IPS DF 6.9 (cell line): ENCODE measurements at regions not wholly inside any gene's neighbourhood (a gene's known extent, or its start where the extent isn't known, plus 50 kb on each side); places are given as distances from the start of the nearest gene placed in this dataset.
"Not testable (repeated sequence)": the region's sequence is repeated elsewhere in the genome, so short reads cannot be mapped to it uniquely, and the experiment has no call there.

Experiments used
- DNase-seq: peaks from one replicate; pipeline ENCODE4 v3.0.0-alpha.2; 2013; ENCODE audit warnings: low read depth, low spot score
- H3K27ac ChIP-seq: one replicate; pipeline ENCODE4 v1.5.1; 2013; ENCODE audit warnings: low read length, control low read depth
- H3K27me3 ChIP-seq: 2 replicates; pipeline ENCODE4 v1.6.1; 2013; ENCODE audit warnings: mild to moderate bottlenecking, low read length; ENCODE audit not compliant: control insufficient read depth, insufficient read depth
- H3K36me3 ChIP-seq: 2 replicates; pipeline ENCODE4 v1.6.1; 2013; ENCODE audit warnings: low read length; ENCODE audit not compliant: control insufficient read depth, insufficient read depth
- H3K4me1 ChIP-seq: 2 replicates; pipeline ENCODE4 v1.6.1; 2013; ENCODE audit warnings: low read length; ENCODE audit not compliant: control insufficient read depth, insufficient read depth
- H3K4me3 ChIP-seq: 2 replicates; pipeline ENCODE4 v1.5.1; 2013; ENCODE audit warnings: mild to moderate bottlenecking, low read length
- H3K9me3 ChIP-seq: 2 replicates; pipeline ENCODE4 v1.6.1; 2013; ENCODE audit warnings: low read length, inconsistent platforms; ENCODE audit not compliant: control insufficient read depth, insufficient read depth
- WGBS: extraction: QIAGEN DNeasy Blood & Tissue Kit; methylation state at CpG from one replicate; pipeline ENCODE4 v1.1.7; 2013; ENCODE audit warnings: mixed read lengths, missing lambda C conversion rate; ENCODE audit not compliant: insufficient read length, insufficient coverage; 5-methylcytosine and 5-hydroxymethylcytosine counted together

DNA sequence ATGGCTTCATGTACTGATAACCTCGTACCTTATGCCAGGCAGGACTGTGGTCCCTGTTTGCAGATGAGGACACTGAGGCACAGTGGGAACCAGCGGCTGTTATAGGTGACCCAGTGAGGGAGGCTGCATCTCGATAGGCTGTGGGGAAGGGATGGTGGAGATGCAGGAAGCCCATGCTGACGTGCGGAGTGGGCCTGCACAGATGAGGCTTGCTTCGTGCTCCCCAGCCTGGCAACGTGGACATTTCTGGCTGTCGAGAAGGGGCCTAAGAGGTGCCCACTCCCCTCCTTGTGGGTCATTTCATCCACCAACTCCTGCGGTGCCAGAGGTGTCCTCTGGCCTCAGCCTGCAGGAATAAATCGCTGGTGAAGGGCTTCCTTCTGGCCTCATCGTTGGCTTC, 107.4 kb downstream of the SLC25A47 start:
- Histone ChIP-seq H3K9me3 (no peaks in the 10 kb centered on the region), H3K36me3 (no peaks in the 10 kb centered on the region), H3K27me3 (no peaks in the 10 kb centered on the region)

GRCh38 chr14:100431461-100431860, 108.3 kb downstream of the SLC25A47 start:
- not testable (repeated sequence) for H3K9me3 ChIP-seq, H3K4me3 ChIP-seq, H3K27me3 ChIP-seq, H3K27ac ChIP-seq, DNase-seq, H3K4me1 ChIP-seq, H3K36me3 ChIP-seq
- no CpG with 5 or more reads among the region's 4 CpGs for WGBS

More for the DNA sequence above, 107.4 kb downstream of the SLC25A47 start:
- Histone ChIP-seq H3K4me1 (peaks cover 3% of the 10 kb centered on the region), H3K27ac (no peak overlapping the region), H3K4me3 (no peak overlapping the region)
- no peak for DNase-seq
- WGBS, result no CpG with 5 or more reads among the region's 11 CpGs

DNA sequence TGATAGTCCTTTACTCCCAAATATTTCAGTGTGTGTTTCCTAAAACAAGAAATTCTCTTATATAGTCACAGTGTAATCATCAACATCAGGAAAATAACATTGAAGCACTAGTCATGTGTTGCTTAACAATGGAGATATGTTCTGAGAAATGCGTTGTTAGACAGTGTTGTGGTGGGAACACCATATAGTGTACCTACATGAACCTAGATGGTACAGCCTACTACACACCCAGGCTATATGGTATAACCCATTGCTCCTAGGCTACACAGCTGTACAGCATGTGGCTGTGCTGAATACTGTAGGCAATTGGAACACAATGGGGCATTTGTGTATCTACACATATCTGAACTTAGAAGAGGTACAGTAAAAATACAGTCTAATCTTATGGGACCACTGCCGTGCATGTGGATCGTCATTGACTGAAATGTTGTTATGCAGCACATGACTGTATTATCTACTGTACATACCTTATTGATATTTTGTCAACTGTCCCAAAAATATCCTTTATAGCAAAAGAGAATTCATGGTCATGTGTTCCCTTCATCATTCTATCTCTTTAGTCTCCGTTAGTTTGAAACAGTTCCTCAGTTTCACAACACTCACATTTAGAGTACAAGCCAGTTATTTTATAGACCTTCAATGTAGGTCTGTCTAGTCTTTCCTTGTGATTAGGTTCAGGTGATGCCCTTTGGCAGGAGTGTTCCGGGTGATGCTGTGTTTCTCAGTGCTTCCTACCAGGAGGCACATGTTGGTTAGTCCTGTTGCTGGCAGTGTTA, 109.7 kb downstream of the SLC25A47 start:
- Histone ChIP-seq H3K36me3 (no peaks in the 10 kb centered on the region), H3K4me3 (no peak overlapping the region), H3K27ac (no peak overlapping the region), H3K4me1 (peaks cover 3% of the 10 kb centered on the region), H3K9me3 (no peaks in the 10 kb centered on the region), H3K27me3 (no peaks in the 10 kb centered on the region)
- WGBS, result no CpG with 5 or more reads among the region's 5 CpGs
- no peak for DNase-seq

GRCh38 chr14:100433428-100433814, 110.3 kb downstream of the SLC25A47 start:
- no CpG with 5 or more reads among the region's 4 CpGs for WGBS
- H3K4me1 ChIP-seq, result peaks cover 3% of the 10 kb centered on the region
- no peaks in the 10 kb centered on the region for H3K9me3 ChIP-seq
- no peak overlapping the region for H3K27ac ChIP-seq
- no peak overlapping the region for H3K4me3 ChIP-seq
- DNase-seq, result no peak
- no peaks in the 10 kb centered on the region for H3K27me3 ChIP-seq
- H3K36me3 ChIP-seq, result no peaks in the 10 kb centered on the region

- Histone ChIP-seq H3K27me3 (no peaks in the 10 kb centered on the region), H3K27ac (no peak overlapping the region), H3K36me3 (no peaks in the 10 kb centered on the region), H3K9me3 (no peaks in the 10 kb centered on the region), H3K4me3 (no peak overlapping the region), H3K4me1 (peaks cover 3% of the 10 kb centered on the region)
- DNase-seq, result no peak
- no CpG with 5 or more reads among the region's 3 CpGs for WGBS
These were observed 111.0 kb downstream of the SLC25A47 start for GRCh38 chr14:100434033-100434601.

GRCh38 chr14:100434911-100435438, 111.8 kb downstream of the SLC25A47 start:
- no peak overlapping the region for H3K27ac ChIP-seq
- peaks cover 4% of the 10 kb centered on the region for H3K4me1 ChIP-seq
- H3K27me3 ChIP-seq, result no peaks in the 10 kb centered on the region
- DNase-seq, result no peak
- WGBS, result no CpG with 5 or more reads among the region's 6 CpGs
- H3K4me3 ChIP-seq, result no peak overlapping the region
- no peaks in the 10 kb centered on the region for H3K36me3 ChIP-seq
- H3K9me3 ChIP-seq, result no peaks in the 10 kb centered on the region

DNA sequence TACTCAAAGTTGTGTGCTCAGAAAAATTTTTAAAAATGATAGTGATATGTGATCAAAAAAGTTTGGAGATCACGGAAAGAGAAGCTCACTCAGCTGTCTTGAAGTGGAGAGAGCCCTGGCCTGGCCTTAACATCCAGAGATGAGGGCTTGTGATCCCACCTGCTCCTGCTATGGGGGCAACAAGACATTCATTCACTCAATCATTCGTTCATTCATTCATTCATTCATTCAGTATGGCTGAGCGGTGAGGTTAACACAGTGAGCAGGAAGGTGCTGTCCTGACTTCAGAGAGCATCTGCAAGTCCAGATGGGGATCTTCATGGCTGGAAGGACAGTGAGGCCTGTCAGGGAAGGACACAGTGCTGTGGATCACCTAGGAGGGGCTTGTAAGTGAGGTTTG, 112.3 kb downstream of the SLC25A47 start:
- DNase-seq, result no peak
- WGBS, result no CpG with 5 or more reads among the region's 3 CpGs
- Histone ChIP-seq H3K36me3 (no peaks in the 10 kb centered on the region), H3K4me1 (peaks cover 4% of the 10 kb centered on the region), H3K4me3 (no peak overlapping the region), H3K27me3 (no peaks in the 10 kb centered on the region), H3K9me3 (no peaks in the 10 kb centered on the region), H3K27ac (no peak overlapping the region)

DNA sequence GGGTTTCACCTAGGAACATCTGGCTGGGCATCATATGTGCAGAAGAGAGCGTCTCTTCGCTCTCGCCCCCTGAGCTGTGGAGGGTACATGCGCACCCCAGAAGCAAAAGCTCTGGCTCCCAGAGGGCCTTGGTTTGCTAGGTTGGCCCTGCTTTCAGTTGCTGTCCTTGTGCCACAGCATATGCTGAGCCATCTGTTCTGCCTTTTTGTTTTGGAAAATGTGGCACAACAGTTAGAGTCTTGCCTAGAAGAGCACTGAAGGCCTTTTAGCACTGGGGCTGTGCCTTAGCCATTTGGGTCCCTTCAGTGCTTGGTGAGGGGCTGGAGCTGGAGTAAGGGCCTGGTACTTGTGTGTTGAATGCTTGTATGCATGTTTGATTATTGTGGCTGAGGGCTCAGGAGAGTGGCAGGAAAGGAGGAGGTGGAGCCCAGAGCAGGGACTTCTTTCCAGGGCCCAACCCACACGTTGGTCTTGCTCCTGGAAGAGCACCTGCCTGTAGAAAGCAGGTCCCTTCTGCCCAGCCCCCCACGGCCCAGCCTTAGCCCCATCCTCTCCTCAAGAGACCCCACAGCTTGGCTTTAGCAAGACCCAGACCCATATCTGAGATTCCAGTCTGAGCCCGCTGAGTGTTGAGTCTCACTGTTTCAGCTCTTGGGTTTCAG, 113.7 kb downstream of the SLC25A47 start:
- no CpG with 5 or more reads among the region's 7 CpGs for WGBS
- Histone ChIP-seq H3K27me3 (no peaks in the 10 kb centered on the region), H3K4me1 (peaks cover 4% of the 10 kb centered on the region), H3K9me3 (no peaks in the 10 kb centered on the region), H3K4me3 (no peak overlapping the region), H3K36me3 (no peaks in the 10 kb centered on the region), H3K27ac (no peak overlapping the region)
- no peak for DNase-seq

GRCh38 chr14:100438271-100438670, 115.1 kb downstream of the SLC25A47 start:
- no peak overlapping the region for H3K27ac ChIP-seq

DNA sequence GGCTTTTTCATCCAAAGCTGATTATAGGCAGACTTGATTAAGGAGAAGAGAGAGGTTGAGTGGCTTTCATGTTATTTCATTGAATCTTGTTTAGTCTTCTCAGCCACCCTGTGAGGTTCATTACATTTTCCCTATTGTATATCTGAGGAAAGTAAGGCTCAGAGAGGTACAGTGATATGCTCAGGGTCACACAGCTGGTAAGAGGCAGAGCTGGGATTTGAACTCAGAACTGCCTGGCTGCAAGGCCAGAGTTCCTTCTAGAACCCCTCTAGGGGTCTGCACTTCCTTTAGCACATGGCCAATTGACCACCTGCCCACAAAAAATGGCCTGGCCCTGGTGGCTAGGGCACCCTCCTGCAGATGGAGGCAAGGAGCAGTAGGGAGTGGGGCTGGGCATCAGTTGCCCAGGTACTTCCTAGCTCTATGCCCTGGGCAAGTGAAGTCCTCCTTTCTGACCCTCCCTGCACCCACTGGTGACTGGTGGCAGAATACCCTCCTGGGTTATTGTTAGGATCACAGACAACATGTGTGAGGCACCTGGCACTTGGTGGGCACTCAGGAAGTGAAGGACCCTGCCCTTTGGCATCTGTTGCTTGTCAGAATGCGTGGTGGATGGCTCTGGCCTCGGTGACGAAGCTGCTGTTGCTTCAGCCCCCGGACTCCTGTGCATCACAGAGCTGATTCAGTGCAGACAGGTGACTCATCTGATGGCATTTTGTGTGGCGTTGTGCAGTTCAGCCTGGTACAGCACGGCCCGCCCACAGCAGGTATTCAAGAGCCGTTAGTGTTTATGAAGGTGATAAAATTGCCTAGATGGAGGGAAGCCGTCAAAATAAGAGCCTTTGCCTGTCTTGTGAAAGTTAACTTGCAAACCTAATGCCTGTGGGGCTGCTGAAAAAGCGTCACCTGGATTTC, 115.8 kb downstream of the SLC25A47 start:
- H3K27ac ChIP-seq, result no peak overlapping the region
- no peak for DNase-seq
- H3K36me3 ChIP-seq, result no peaks in the 10 kb centered on the region
- H3K4me3 ChIP-seq, result no peak overlapping the region
- H3K9me3 ChIP-seq, result no peaks in the 10 kb centered on the region
- WGBS, result no CpG with 5 or more reads among the region's 10 CpGs
- H3K4me1 ChIP-seq, result peaks cover 6% of the 10 kb centered on the region
- no peaks in the 10 kb centered on the region for H3K27me3 ChIP-seq

More at GRCh38 chr14:100438271-100438670, 115.1 kb downstream of the SLC25A47 start:
- Histone ChIP-seq H3K4me1 (peaks cover 6% of the 10 kb centered on the region), H3K9me3 (no peaks in the 10 kb centered on the region), H3K4me3 (no peak overlapping the region), H3K36me3 (no peaks in the 10 kb centered on the region), H3K27me3 (no peaks in the 10 kb centered on the region)
- WGBS, result no CpG with 5 or more reads among the region's 5 CpGs
- no peak for DNase-seq
